H9 (cell line): ENCODE measurements at regions not wholly inside any gene's neighbourhood (a gene's known extent, or its start where the extent isn't known, plus 50 kb on each side); places are given as distances from the start of the nearest gene placed in this dataset.

Experiments
- DNase-seq: peaks from one replicate; pipeline ENCODE4 v3.0.0-alpha.2; 2017
- H2AFZ ChIP-seq: one replicate; pipeline ENCODE4 v1.6.1; 2013; ENCODE audit warnings: mild to moderate bottlenecking, low read length, control low read depth, moderate library complexity
- H2AK5ac ChIP-seq: 2 replicates; pipeline ENCODE4 v1.6.1; 2013; ENCODE audit warnings: low read length, control low read depth, mixed read lengths; ENCODE audit not compliant: insufficient read length
- H2BK120ac ChIP-seq: one replicate; pipeline ENCODE4 v1.6.1; 2013; ENCODE audit warnings: low read depth, mild to moderate bottlenecking, low read length, control low read depth, inconsistent platforms; ENCODE audit not compliant: poor library complexity, severe bottlenecking
- H2BK12ac ChIP-seq: 2 replicates; pipeline ENCODE4 v1.6.1; 2013; ENCODE audit warnings: low read length, control low read depth, mixed read lengths, low read depth; ENCODE audit not compliant: insufficient read length
- H2BK15ac ChIP-seq: 2 replicates; pipeline ENCODE4 v1.6.1; 2013; ENCODE audit warnings: low read depth, low read length, control low read depth
- H2BK20ac ChIP-seq: one replicate; pipeline ENCODE4 v1.6.1; 2013; ENCODE audit warnings: low read depth, mild to moderate bottlenecking, low read length, control low read depth, inconsistent platforms; ENCODE audit not compliant: poor library complexity, severe bottlenecking
- H2BK5ac ChIP-seq: 2 replicates; pipeline ENCODE4 v1.6.1; 2013; ENCODE audit warnings: low read length, control low read depth, mixed read lengths; ENCODE audit not compliant: insufficient read length
- H3K14ac ChIP-seq: 2 replicates; pipeline ENCODE4 v1.6.1; 2013; ENCODE audit warnings: low read length, control low read depth; ENCODE audit not compliant: insufficient read depth
- H3K18ac ChIP-seq: 2 replicates; pipeline ENCODE4 v1.6.1; 2013; ENCODE audit warnings: low read depth, mild to moderate bottlenecking, mixed read lengths, low read length, control low read depth; ENCODE audit not compliant: insufficient read length
- H3K23ac ChIP-seq: 2 replicates; pipeline ENCODE4 v1.6.1; 2013; ENCODE audit warnings: low read length, control low read depth, mixed read lengths, low read depth; ENCODE audit not compliant: insufficient read length
- H3K23me2 ChIP-seq: 2 replicates; pipeline ENCODE4 v1.6.1; 2013; ENCODE audit warnings: low read depth, mild to moderate bottlenecking, mixed read lengths, low read length, control low read depth; ENCODE audit not compliant: insufficient read length, poor library complexity, severe bottlenecking
- H3K27ac ChIP-seq: 2 replicates; pipeline ENCODE4 v1.5.1; 2013; ENCODE audit warnings: low read length, control low read depth, mixed read lengths, low read depth; ENCODE audit not compliant: insufficient read length
- H3K27me3 ChIP-seq: 2 replicates; pipeline ENCODE4 v1.6.1; 2013; ENCODE audit warnings: low read length, control low read depth, inconsistent platforms; ENCODE audit not compliant: insufficient read depth
- H3K4ac ChIP-seq: 2 replicates; pipeline ENCODE4 v1.6.1; 2013; ENCODE audit warnings: low read depth, mild to moderate bottlenecking, control low read depth, inconsistent platforms, low read length, moderate library complexity
- H3K4me1 ChIP-seq: 2 replicates; pipeline ENCODE4 v1.6.1; 2013; ENCODE audit warnings: low read length, control low read depth, inconsistent platforms; ENCODE audit not compliant: insufficient read depth
- H3K4me2 ChIP-seq: 2 replicates; pipeline ENCODE4 v1.6.1; 2013; ENCODE audit warnings: low read length, control low read depth, mixed read lengths; ENCODE audit not compliant: insufficient read length, insufficient read depth
- H3K56ac ChIP-seq: 2 replicates; pipeline ENCODE4 v1.6.1; 2013; ENCODE audit warnings: low read depth, mild to moderate bottlenecking, mixed read lengths, low read length, control low read depth; ENCODE audit not compliant: insufficient read length
- H3K79me1 ChIP-seq: 2 replicates; pipeline ENCODE4 v1.6.1; 2013; ENCODE audit warnings: low read depth, mild to moderate bottlenecking, moderate library complexity, low read length, control low read depth, inconsistent platforms; ENCODE audit not compliant: insufficient read depth, poor library complexity, severe bottlenecking
- H3K79me2 ChIP-seq: 2 replicates; pipeline ENCODE4 v1.6.1; 2013; ENCODE audit warnings: low read length, control low read depth, inconsistent platforms; ENCODE audit not compliant: insufficient read depth
- H3K9ac ChIP-seq: 2 replicates; pipeline ENCODE4 v1.6.1; 2013; ENCODE audit warnings: low read length, control low read depth, mixed read lengths; ENCODE audit not compliant: insufficient read length; ENCODE audit errors: extremely low read depth
- H3K9me3 ChIP-seq: one replicate; pipeline ENCODE4 v1.6.1; 2013; ENCODE audit warnings: low read depth, low read length, inconsistent platforms; ENCODE audit not compliant: control insufficient read depth
- H3T11ph ChIP-seq: one replicate; pipeline ENCODE4 v1.6.1; 2013; ENCODE audit warnings: mild to moderate bottlenecking, low read length, control low read depth, inconsistent platforms
- H4K20me1 ChIP-seq: one replicate; pipeline ENCODE4 v1.6.1; 2013; ENCODE audit not compliant: control insufficient read depth, insufficient read length, insufficient read depth
- H4K5ac ChIP-seq: 2 replicates; pipeline ENCODE4 v1.6.1; 2013; ENCODE audit warnings: low read depth, mild to moderate bottlenecking, mixed read lengths, low read length, control low read depth; ENCODE audit not compliant: insufficient read length
- H4K8ac ChIP-seq: replicated peaks from 2 replicates; pipeline ENCODE4 v1.6.1; 2013; ENCODE audit warnings: low read length, control low read depth, mixed read lengths, low read depth; ENCODE audit not compliant: insufficient read length
- H4K91ac ChIP-seq: 2 replicates; pipeline ENCODE4 v1.6.1; 2013; ENCODE audit warnings: low read depth, mild to moderate bottlenecking, moderate library complexity, mixed read lengths, low read length, control low read depth; ENCODE audit not compliant: insufficient read length
- H3K27ac Mint-ChIP-seq, 3 experiments: 2 replicates in 2 of 3; 3 replicates in 1 of 3; pipeline ENCODE4 v1.8.0; 2020 to 2021; ENCODE audit warnings: mixed read lengths in 3 of 3, mild to moderate bottlenecking in 1 of 3, moderate library complexity in 1 of 3
- H3K27me3 Mint-ChIP-seq: 2 replicates; pipeline ENCODE4 v1.8.0; 2021; ENCODE audit warnings: low read depth, mild to moderate bottlenecking, moderate library complexity, mixed read lengths
- H3K36me3 Mint-ChIP-seq, 3 experiments: 2 replicates in 2 of 3; 3 replicates in 1 of 3; pipeline ENCODE4 v1.8.0; 2020 to 2021; ENCODE audit warnings: low read depth in 3 of 3, mixed read lengths in 3 of 3; ENCODE audit not compliant: insufficient read depth in 1 of 3
- H3K4me1 Mint-ChIP-seq, 2 experiments: 2 replicates each; pipeline ENCODE4 v1.8.0; 2020; ENCODE audit warnings: mixed read lengths in 2 of 2
- H3K4me3 Mint-ChIP-seq, 2 experiments: 2 replicates in 1 of 2; 3 replicates in 1 of 2; pipeline ENCODE4 v1.8.0; 2020 to 2021; ENCODE audit warnings: mild to moderate bottlenecking in 2 of 2, mixed read lengths in 2 of 2, moderate library complexity in 1 of 2
- H3K9me3 Mint-ChIP-seq, 2 experiments: 2 replicates in 1 of 2; 3 replicates in 1 of 2; pipeline ENCODE4 v1.8.0; 2020; ENCODE audit warnings: mild to moderate bottlenecking in 2 of 2, mixed read lengths in 2 of 2, moderate library complexity in 1 of 2
- WGBS: extraction: QIAGEN DNeasy Blood & Tissue Kit; methylation state at CpG from one replicate; pipeline ENCODE4 v1.1.7; 2013; ENCODE audit warnings: missing lambda C conversion rate, low lambda C conversion rate, mixed read lengths; ENCODE audit not compliant: insufficient read length; ENCODE audit errors: extremely low coverage; 5-methylcytosine and 5-hydroxymethylcytosine counted together
- TF ChIP-seq, protein P1 (sequence below): fragments of 200-600 bp; sonication (generic); conservative IDR thresholded peaks from 3 replicates; pipeline ENCODE4 v1.8.0; 2021; ENCODE audit warnings: antibody characterized with exemption, mild to moderate bottlenecking

DNA sequence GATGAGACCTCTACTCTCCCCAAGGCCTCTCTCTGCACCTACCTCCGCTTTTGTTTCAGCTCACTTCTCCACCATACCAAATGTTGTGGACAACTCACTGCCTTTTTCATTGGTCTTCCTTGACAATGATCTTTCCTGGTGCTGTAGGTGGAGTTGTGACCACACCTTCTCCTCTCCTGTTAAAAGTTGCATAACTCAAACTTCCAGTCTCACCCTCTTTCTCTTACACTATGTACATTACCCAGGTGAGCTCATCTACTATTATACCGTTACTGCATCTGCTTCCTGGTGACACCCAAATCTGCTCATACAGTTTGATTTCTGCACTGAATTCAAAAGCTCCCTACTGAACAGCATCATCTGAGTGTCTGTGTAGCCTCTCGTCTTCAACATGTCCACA lies 542.8 kb downstream of the GALC start:
- Histone ChIP-seq H2BK5ac (no peak overlapping the region), H2AK5ac (no peak overlapping the region), H4K91ac (no peak overlapping the region), H4K20me1 (no peaks in the 10 kb centered on the region), H2BK15ac (no peak overlapping the region), H3K79me2 (no peaks in the 10 kb centered on the region), H4K5ac (no peak overlapping the region), H3K23me2 (no peaks in the 10 kb centered on the region), H3K79me1 (no peaks in the 10 kb centered on the region), H3T11ph (no peak overlapping the region), H3K4me2 (no peak overlapping the region), H3K9me3 (no peaks in the 10 kb centered on the region), H2AFZ (no peak overlapping the region), H3K18ac (no peak overlapping the region), H3K4ac (no peak overlapping the region), H4K8ac (no peak overlapping the region), H3K9ac (no peak overlapping the region), H3K23ac (no peak overlapping the region), H3K27me3 (no peaks in the 10 kb centered on the region), H2BK120ac (no peak overlapping the region), H2BK20ac (no peak overlapping the region), H2BK12ac (no peak overlapping the region), H3K56ac (no peak overlapping the region), H3K4me1 (no peaks in the 10 kb centered on the region), H3K14ac (no peak overlapping the region), H3K27ac (no peak overlapping the region)
- Mint-ChIP-seq H3K27me3 (no peaks in the 10 kb centered on the region), H3K36me3 (no peaks in the 10 kb centered on the region), H3K4me3 (no peak overlapping the region), H3K4me1 (no peaks in the 10 kb centered on the region), H3K27ac (no peak overlapping the region), H3K9me3 (no peaks in the 10 kb centered on the region)
- TF ChIP-seq, protein P1, sequence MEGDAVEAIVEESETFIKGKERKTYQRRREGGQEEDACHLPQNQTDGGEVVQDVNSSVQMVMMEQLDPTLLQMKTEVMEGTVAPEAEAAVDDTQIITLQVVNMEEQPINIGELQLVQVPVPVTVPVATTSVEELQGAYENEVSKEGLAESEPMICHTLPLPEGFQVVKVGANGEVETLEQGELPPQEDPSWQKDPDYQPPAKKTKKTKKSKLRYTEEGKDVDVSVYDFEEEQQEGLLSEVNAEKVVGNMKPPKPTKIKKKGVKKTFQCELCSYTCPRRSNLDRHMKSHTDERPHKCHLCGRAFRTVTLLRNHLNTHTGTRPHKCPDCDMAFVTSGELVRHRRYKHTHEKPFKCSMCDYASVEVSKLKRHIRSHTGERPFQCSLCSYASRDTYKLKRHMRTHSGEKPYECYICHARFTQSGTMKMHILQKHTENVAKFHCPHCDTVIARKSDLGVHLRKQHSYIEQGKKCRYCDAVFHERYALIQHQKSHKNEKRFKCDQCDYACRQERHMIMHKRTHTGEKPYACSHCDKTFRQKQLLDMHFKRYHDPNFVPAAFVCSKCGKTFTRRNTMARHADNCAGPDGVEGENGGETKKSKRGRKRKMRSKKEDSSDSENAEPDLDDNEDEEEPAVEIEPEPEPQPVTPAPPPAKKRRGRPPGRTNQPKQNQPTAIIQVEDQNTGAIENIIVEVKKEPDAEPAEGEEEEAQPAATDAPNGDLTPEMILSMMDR, result no peak
- DNase-seq, result no peak
- no CpG with 5 or more reads among the region's 3 CpGs for WGBS
